ENCODE measurements at regions not wholly inside any gene's neighbourhood (a gene's known extent, or its start where the extent isn't known, plus 50 kb on each side); places are given as distances from the start of the nearest gene placed in this dataset.

GRCh38 chr1:70893381-70893780 is 154.2 kb downstream of the PTGER3 start:
- TF ChIP-seq CTCF (IDR thresholded peaks at IDR 0.05; ENCODE audit: low read depth, low read length) (no peak), EZH2phosphoT487 (IDR thresholded peaks at IDR 0.05; ENCODE audit: low read depth) (no peak)
